IMR-90 (cell line): ENCODE measurements at regions not wholly inside any gene's neighbourhood (a gene's known extent, or its start where the extent isn't known, plus 50 kb on each side); places are given as distances from the start of the nearest gene placed in this dataset.

Source experiments
- ATAC-seq: fragments of 200-7000 bp; cut with Tn5 transposase; 2 replicates; pipeline ENCODE4 v1.9.1; 2020; ENCODE audit warnings: low read depth, mild to moderate bottlenecking, moderate library complexity
- BruUV-seq: library from RNA; stranded (reverse); fragments of 400-500 nt; replicated peaks from 2 replicates; lab custom pipeline; 2021; lab: Mats Ljungman, UMichigan
- CTCF ChIA-PET: fragments of 300-600 bp; formaldehyde crosslinking; extraction: SDS; loops from one replicate; lab custom pipeline; 2021; ENCODE audit warnings: antibody characterized with exemption; lab: Yijun Ruan, JAX
- POLR2A ChIA-PET: fragments of 300-600 bp; sonication (Branson Sonifier 250); formaldehyde crosslinking; loops from one replicate; lab custom pipeline; 2022; ENCODE audit warnings: antibody characterized with exemption; ENCODE audit not compliant: unreplicated experiment; lab: Charles Lee
- DNase-seq: peaks from one replicate; pipeline ENCODE4 v3.0.0; 2013
- H2AFZ ChIP-seq: replicated peaks from 2 replicates; pipeline ENCODE3; 2013; ENCODE audit warnings: low read length, mild to moderate bottlenecking; ENCODE audit not compliant: poor library complexity
- H2AK5ac ChIP-seq: 2 replicates; pipeline ENCODE4 v1.6.1; 2013; ENCODE audit warnings: low read depth, low read length, inconsistent platforms
- H2AK9ac ChIP-seq: replicated peaks from 2 replicates; pipeline ENCODE3; 2013; ENCODE audit warnings: mild to moderate bottlenecking, low read depth, low read length, moderate library complexity; ENCODE audit not compliant: poor library complexity
- H2BK120ac ChIP-seq: 2 replicates; pipeline ENCODE4 v1.6.1; 2013; ENCODE audit warnings: low read depth, low read length, inconsistent platforms
- H2BK15ac ChIP-seq: 3 replicates; pipeline ENCODE4 v1.6.1; 2013; ENCODE audit warnings: low read depth, low read length, inconsistent platforms
- H2BK20ac ChIP-seq: 2 replicates; pipeline ENCODE4 v1.6.1; 2013; ENCODE audit warnings: low read depth, mild to moderate bottlenecking, inconsistent platforms, low read length, moderate library complexity
- H2BK5ac ChIP-seq: 2 replicates; pipeline ENCODE4 v1.6.1; 2013; ENCODE audit warnings: mild to moderate bottlenecking, low read depth, low read length, inconsistent platforms; ENCODE audit not compliant: poor library complexity, severe bottlenecking
- H3K14ac ChIP-seq: replicated peaks from 2 replicates; pipeline ENCODE4 v1.6.1; 2013; ENCODE audit warnings: low read depth, low read length, inconsistent platforms
- H3K18ac ChIP-seq: 2 replicates; pipeline ENCODE4 v1.6.1; 2013; ENCODE audit warnings: low read depth, low read length, control low read depth
- H3K23ac ChIP-seq: 2 replicates; pipeline ENCODE4 v1.6.1; 2013; ENCODE audit warnings: low read depth, low read length, inconsistent platforms
- H3K27ac ChIP-seq: 2 replicates; pipeline ENCODE4 v1.5.1; 2013; ENCODE audit warnings: mild to moderate bottlenecking, control low read depth, low read length; ENCODE audit not compliant: insufficient read depth
- H3K27me3 ChIP-seq: 2 replicates; pipeline ENCODE4 v1.6.1; 2013; ENCODE audit warnings: low read length; ENCODE audit not compliant: control insufficient read depth, insufficient read depth
- H3K36me3 ChIP-seq: 2 replicates; pipeline ENCODE4 v1.6.1; 2013; ENCODE audit warnings: low read length, mixed read lengths; ENCODE audit not compliant: control insufficient read depth, insufficient read depth
- H3K4ac ChIP-seq: 2 replicates; pipeline ENCODE4 v1.6.1; 2013; ENCODE audit warnings: low read depth, low read length, inconsistent platforms
- H3K4me1 ChIP-seq: 2 replicates; pipeline ENCODE4 v1.6.1; 2013; ENCODE audit warnings: low read length, mixed read lengths; ENCODE audit not compliant: control insufficient read depth, insufficient read depth
- H3K4me2 ChIP-seq: 2 replicates; pipeline ENCODE4 v1.6.1; 2013; ENCODE audit warnings: low read depth, mild to moderate bottlenecking, control low read depth, low read length, moderate library complexity
- H3K4me3 ChIP-seq: 2 replicates; pipeline ENCODE4 v1.5.1; 2013; ENCODE audit warnings: low read depth, mild to moderate bottlenecking, control low read depth, low read length, moderate library complexity; ENCODE audit not compliant: insufficient read depth
- H3K56ac ChIP-seq: 2 replicates; pipeline ENCODE4 v1.6.1; 2013; ENCODE audit warnings: low read length, inconsistent platforms; ENCODE audit not compliant: insufficient read depth; ENCODE audit errors: extremely low read depth
- H3K79me1 ChIP-seq, 2 experiments: 2 replicates each; pipeline ENCODE4 v1.6.1; 2013; ENCODE audit warnings: low read length in 2 of 2, inconsistent platforms in 1 of 2, low read depth in 1 of 2
- H3K9ac ChIP-seq: 2 replicates; pipeline ENCODE4 v1.6.1; 2013; ENCODE audit warnings: low read depth, low read length, control low read depth
- H3K9me1 ChIP-seq: 2 replicates; pipeline ENCODE4 v1.6.1; 2013; ENCODE audit warnings: low read length, inconsistent platforms; ENCODE audit not compliant: insufficient read depth
- H3K9me3 ChIP-seq: 2 replicates; pipeline ENCODE4 v1.6.1; 2013; ENCODE audit warnings: low read length; ENCODE audit not compliant: control insufficient read depth, insufficient read depth
- H4K20me1 ChIP-seq: 2 replicates; pipeline ENCODE4 v1.6.1; 2013; ENCODE audit warnings: low read length, inconsistent platforms; ENCODE audit not compliant: insufficient read depth
- H4K5ac ChIP-seq: 2 replicates; pipeline ENCODE4 v1.6.1; 2013; ENCODE audit warnings: mild to moderate bottlenecking, low read depth, low read length, control low read depth
- H4K8ac ChIP-seq, 2 experiments: 2 replicates each; pipeline ENCODE4 v1.6.1; 2013; ENCODE audit warnings: low read depth in 2 of 2, low read length in 2 of 2, control low read depth in 1 of 2, inconsistent platforms in 1 of 2
- H4K91ac ChIP-seq: 2 replicates; pipeline ENCODE4 v1.6.1; 2013; ENCODE audit warnings: low read depth, low read length, inconsistent platforms; ENCODE audit not compliant: insufficient read depth
- BHLHE40 ChIP-seq: fragments of 150-350 bp; IDR thresholded peaks from 2 replicates; pipeline ENCODE4 v1.6.1; 2016; ENCODE audit warnings: mild to moderate bottlenecking, low read depth, low read length
- CEBPB ChIP-seq: IDR thresholded peaks from 2 replicates; pipeline ENCODE4 v1.6.1; 2012; ENCODE audit warnings: low read depth, low read length, improper control_type of control experiment
- CHD1 ChIP-seq: IDR thresholded peaks from 2 replicates; pipeline ENCODE4 v1.6.1; 2012; ENCODE audit warnings: low read depth, low read length, improper control_type of control experiment
- CTCF ChIP-seq: conservative IDR thresholded peaks from 2 replicates; pipeline ENCODE4 v1.5.1; 2012; ENCODE audit warnings: mild to moderate bottlenecking, low read depth, low read length, improper control_type of control experiment
- ELK1 ChIP-seq: fragments of 150-350 bp; IDR thresholded peaks from 2 replicates; pipeline ENCODE4 v1.6.1; 2016; ENCODE audit warnings: low read depth, mild to moderate bottlenecking, low read length, moderate library complexity, borderline replicate concordance
- FOS ChIP-seq: fragments of 150-350 bp; IDR thresholded peaks from 2 replicates; pipeline ENCODE4 v1.6.1; 2016; ENCODE audit warnings: low read depth, low read length
- MAFK ChIP-seq: IDR thresholded peaks from 2 replicates; pipeline ENCODE4 v1.6.1; 2012; ENCODE audit warnings: low read depth, low read length, improper control_type of control experiment
- MAZ ChIP-seq: IDR thresholded peaks from 2 replicates; pipeline ENCODE4 v1.6.1; 2012; ENCODE audit warnings: low read depth, mild to moderate bottlenecking, low read length, improper control_type of control experiment, moderate library complexity, borderline replicate concordance
- MXI1 ChIP-seq: IDR thresholded peaks from 2 replicates; pipeline ENCODE4 v1.6.1; 2012; ENCODE audit warnings: low read depth, mild to moderate bottlenecking, low read length, moderate library complexity, borderline replicate concordance
- NFE2L2 ChIP-seq: fragments of 150-350 bp; IDR thresholded peaks from 2 replicates; pipeline ENCODE4 v1.6.1; 2016; ENCODE audit warnings: low read depth, mild to moderate bottlenecking, low read length
- POLR2A ChIP-seq: IDR thresholded peaks from 2 replicates; pipeline ENCODE4 v1.6.1; 2012; ENCODE audit warnings: mild to moderate bottlenecking, low read depth, low read length
- RAD21 ChIP-seq: IDR thresholded peaks from 2 replicates; pipeline ENCODE4 v1.6.1; 2012; ENCODE audit warnings: low read length, improper control_type of control experiment
- RCOR1 ChIP-seq: IDR thresholded peaks from 2 replicates; pipeline ENCODE4 v1.6.1; 2012; ENCODE audit warnings: mild to moderate bottlenecking, low read length, improper control_type of control experiment; ENCODE audit not compliant: insufficient replicate concordance
- RFX5 ChIP-seq: IDR thresholded peaks from 2 replicates; pipeline ENCODE4 v1.8.0; 2012; ENCODE audit warnings: low read depth, mild to moderate bottlenecking, low read length, moderate library complexity
- SMC3 ChIP-seq: fragments of 150-350 bp; IDR thresholded peaks from 2 replicates; pipeline ENCODE4 v1.6.1; 2016; ENCODE audit warnings: low read depth, mild to moderate bottlenecking, antibody characterized with exemption, low read length, moderate library complexity
- USF2 ChIP-seq: fragments of 150-350 bp; IDR thresholded peaks from 2 replicates; pipeline ENCODE4 v1.6.1; 2017; ENCODE audit warnings: mild to moderate bottlenecking, antibody characterized with exemption, low read length, low read depth
- WGBS, 2 experiments: methylation state at CpG; one replicate each; pipeline versions ENCODE4 v1.1.5 to v1.1.7; 2013; ENCODE audit warnings: missing lambda C conversion rate in 2 of 2; ENCODE audit not compliant: insufficient read length in 1 of 2; ENCODE audit errors: extremely low coverage in 2 of 2; 5-methylcytosine and 5-hydroxymethylcytosine counted together
- dilution Hi-C: fragments of 300-500 bp; cut with HindIII; formaldehyde crosslinking; loops from one replicate; pipeline ENCODE4 v1.14.3; 2018; ENCODE audit warnings: low sequenced_read_pairs; ENCODE audit not compliant: unreplicated experiment
- in situ Hi-C: fragments of 300-500 bp; cut with MboI; formaldehyde crosslinking; loops from 3 replicates; pipeline ENCODE4 v1.14.3; 2019; ENCODE audit warnings: low sequenced_read_pairs, inconsistent platforms, mixed read lengths
- intact Hi-C: fragments of 100-400 bp; cut with micrococcal nuclease; formaldehyde crosslinking; loops from 2 replicates; pipeline ENCODE4 v1.10.0; 2022

GRCh38 chr20:55586610-55587009 lies 418.7 kb downstream of the CBLN4 start:
- H3K36me3 ChIP-seq = no peaks in the 10 kb centered on the region
- no CpG with 5 or more reads among the region's 4 CpGs for WGBS, 2 experiments
- H2AK9ac ChIP-seq = no peak overlapping the region
- POLR2A ChIA-PET = no interaction called here
- no peak overlapping the region for H4K91ac ChIP-seq
- H4K5ac ChIP-seq = no peak overlapping the region
- H3K27me3 ChIP-seq = no peaks in the 10 kb centered on the region
- H3K9me1 ChIP-seq = no peaks in the 10 kb centered on the region
- no peak overlapping the region for H3K18ac ChIP-seq
- H3K23ac ChIP-seq = no peak overlapping the region
- H4K8ac ChIP-seq = no peak overlapping the region
- no peak overlapping the region for H3K56ac ChIP-seq
- dilution Hi-C loops = no loop called here
- no peak overlapping the region for H2AK5ac ChIP-seq
- DNase-seq = no peak
- intact Hi-C loops = no loop called here
- no peak for ATAC-seq
- H4K20me1 ChIP-seq = no peaks in the 10 kb centered on the region
- H2AFZ ChIP-seq = no peak overlapping the region
- no peak for TF ChIP-seq USF2
- TF ChIP-seq RCOR1 = no peak
- no peak for TF ChIP-seq NFE2L2
- no peak for TF ChIP-seq BHLHE40
- no peak for TF ChIP-seq POLR2A
- no peak for TF ChIP-seq CHD1
- no peak for TF ChIP-seq FOS
- TF ChIP-seq CTCF = no peak
- TF ChIP-seq CEBPB = no peak
- no peak for TF ChIP-seq RAD21
- no peak for TF ChIP-seq RFX5
- TF ChIP-seq ELK1 = no peak
- TF ChIP-seq MAZ = no peak
- TF ChIP-seq SMC3 = no peak
- no peak for TF ChIP-seq MXI1
- TF ChIP-seq MAFK = no peak
- peaks cover 19% of the 10 kb centered on the region for H3K9me3 ChIP-seq
- no peaks in the 10 kb centered on the region for H3K79me1 ChIP-seq
- H3K27ac ChIP-seq = no peak overlapping the region
- no peak overlapping the region for H3K4me2 ChIP-seq
- H2BK120ac ChIP-seq = no peak overlapping the region
- H2BK15ac ChIP-seq = no peak overlapping the region
- H3K4me3 ChIP-seq = no peak overlapping the region
- H2BK5ac ChIP-seq = no peak overlapping the region
- H3K9ac ChIP-seq = no peak overlapping the region
- no peak overlapping the region for H2BK20ac ChIP-seq
- H3K4me1 ChIP-seq = no peaks in the 10 kb centered on the region
- H3K14ac ChIP-seq = no peak overlapping the region
- BruUV-seq = no TSS peak
- CTCF ChIA-PET = no interaction called here
- in situ Hi-C loops = no loop called here
- no peak overlapping the region for H3K4ac ChIP-seq
